Activated T-helper 17 cell treated with anti-CD3 and anti-CD28 coated beads, Interleukin-2, amount 50 U/mL, for 72 hours (primary cell): ENCODE measurements at regions not wholly inside any gene's neighbourhood (a gene's known extent, or its start where the extent isn't known, plus 50 kb on each side); places are given as distances from the start of the nearest gene placed in this dataset.

Experiments
- ATAC-seq: fragments of 150-1000 bp; cut with Tn5 transposase; replicated peaks from 2 replicates; pipeline ENCODE4 v1.10.0; 2021; ENCODE audit warnings: mild to moderate bottlenecking, moderate library complexity
- H3K27ac Mint-ChIP-seq: one replicate; pipeline ENCODE4 v1.8.0; 2022; ENCODE audit warnings: mixed read lengths
- H3K27me3 Mint-ChIP-seq: one replicate; pipeline ENCODE4 v1.8.0; 2022; ENCODE audit warnings: mixed read lengths
- H3K36me3 Mint-ChIP-seq: one replicate; pipeline ENCODE4 v1.8.0; 2022; ENCODE audit warnings: low read depth, mild to moderate bottlenecking, mixed read lengths
- H3K4me1 Mint-ChIP-seq: one replicate; pipeline ENCODE4 v1.8.0; 2022; ENCODE audit warnings: mixed read lengths
- H3K4me3 Mint-ChIP-seq: one replicate; pipeline ENCODE4 v1.8.0; 2022; ENCODE audit warnings: mild to moderate bottlenecking, mixed read lengths
- H3K9me3 Mint-ChIP-seq: one replicate; pipeline ENCODE4 v1.8.0; 2022; ENCODE audit warnings: mixed read lengths

GRCh38 chr10:14391342-14391741 lies 60.6 kb upstream of the FRMD4A start:
- Mint-ChIP-seq H3K36me3 (peaks cover 10% of the 10 kb centered on the region), H3K27ac (peak overlapping the region; percentile 86), H3K9me3 (peaks cover 3% of the 10 kb centered on the region), H3K4me3 (no peak overlapping the region), H3K4me1 (peaks cover 15% of the 10 kb centered on the region), H3K27me3 (peaks cover 9% of the 10 kb centered on the region)
- no peak for ATAC-seq

- H3K36me3 Mint-ChIP-seq: peaks cover 10% of the 10 kb centered on the region
- peaks cover 3% of the 10 kb centered on the region for H3K9me3 Mint-ChIP-seq
- peak overlapping the region; percentile 86 for H3K27ac Mint-ChIP-seq
- H3K4me3 Mint-ChIP-seq: peak overlapping the region; percentile 36
- peaks cover 13% of the 10 kb centered on the region for H3K27me3 Mint-ChIP-seq
- H3K4me1 Mint-ChIP-seq: peaks cover 28% of the 10 kb centered on the region
- ATAC-seq: peak; percentile 86
Observed at GRCh38 chr10:14389981-14390590, 59.4 kb upstream of the FRMD4A start.

- peaks cover 45% of the 10 kb centered on the region for H3K4me1 Mint-ChIP-seq
- peak; percentile 79 for ATAC-seq
- H3K36me3 Mint-ChIP-seq: peaks cover 10% of the 10 kb centered on the region
- H3K9me3 Mint-ChIP-seq: peaks cover 3% of the 10 kb centered on the region
- peak overlapping the region; percentile 46 for H3K27ac Mint-ChIP-seq
- peaks cover 26% of the 10 kb centered on the region for H3K27me3 Mint-ChIP-seq
- peak overlapping the region; percentile 43 for H3K4me3 Mint-ChIP-seq
Observed at GRCh38 chr10:14385596-14386593, 55.2 kb upstream of the FRMD4A start.

GRCh38 chr10:14384915-14385314 lies 54.2 kb upstream of the FRMD4A start:
- no peak for ATAC-seq
- Mint-ChIP-seq H3K27ac (no peak overlapping the region), H3K4me3 (peak overlapping the region; percentile 25), H3K9me3 (peaks cover 3% of the 10 kb centered on the region), H3K27me3 (peaks cover 26% of the 10 kb centered on the region), H3K36me3 (peaks cover 2% of the 10 kb centered on the region), H3K4me1 (peaks cover 35% of the 10 kb centered on the region)

GRCh38 chr10:14384116-14384730 lies 53.5 kb upstream of the FRMD4A start:
- ATAC-seq: peak; percentile 18
- Mint-ChIP-seq H3K4me3 (peak overlapping the region; percentile 25), H3K27ac (no peak overlapping the region), H3K36me3 (no peaks in the 10 kb centered on the region), H3K9me3 (peaks cover 3% of the 10 kb centered on the region), H3K27me3 (peaks cover 29% of the 10 kb centered on the region), H3K4me1 (peaks cover 31% of the 10 kb centered on the region)

GRCh38 chr10:14383266-14383665 lies 52.5 kb upstream of the FRMD4A start:
- H3K4me3 Mint-ChIP-seq: no peak overlapping the region
- H3K4me1 Mint-ChIP-seq: peaks cover 31% of the 10 kb centered on the region
- ATAC-seq: no peak
- no peaks in the 10 kb centered on the region for H3K9me3 Mint-ChIP-seq
- no peaks in the 10 kb centered on the region for H3K36me3 Mint-ChIP-seq
- H3K27ac Mint-ChIP-seq: no peak overlapping the region
- peaks cover 29% of the 10 kb centered on the region for H3K27me3 Mint-ChIP-seq

- H3K4me1 Mint-ChIP-seq: peaks cover 31% of the 10 kb centered on the region
- no peak overlapping the region for H3K27ac Mint-ChIP-seq
- no peaks in the 10 kb centered on the region for H3K9me3 Mint-ChIP-seq
- H3K4me3 Mint-ChIP-seq: no peak overlapping the region
- H3K27me3 Mint-ChIP-seq: peaks cover 30% of the 10 kb centered on the region
- H3K36me3 Mint-ChIP-seq: no peaks in the 10 kb centered on the region
- no peak for ATAC-seq
Observed at GRCh38 chr10:14382531-14382930, 51.8 kb upstream of the FRMD4A start.

- Mint-ChIP-seq H3K36me3 (no peaks in the 10 kb centered on the region), H3K27me3 (peaks cover 30% of the 10 kb centered on the region), H3K27ac (no peak overlapping the region), H3K9me3 (no peaks in the 10 kb centered on the region), H3K4me3 (no peak overlapping the region), H3K4me1 (peaks cover 31% of the 10 kb centered on the region)
- ATAC-seq: peak; percentile 44
Observed at GRCh38 chr10:14382022-14382421, 51.3 kb upstream of the FRMD4A start.

- H3K27me3 Mint-ChIP-seq: peaks cover 30% of the 10 kb centered on the region
- H3K4me3 Mint-ChIP-seq: no peak overlapping the region
- H3K36me3 Mint-ChIP-seq: no peaks in the 10 kb centered on the region
- no peaks in the 10 kb centered on the region for H3K9me3 Mint-ChIP-seq
- peaks cover 31% of the 10 kb centered on the region for H3K4me1 Mint-ChIP-seq
- H3K27ac Mint-ChIP-seq: no peak overlapping the region
- no peak for ATAC-seq
Observed at GRCh38 chr10:14381475-14381874, 50.8 kb upstream of the FRMD4A start.

GRCh38 chr10:14380746-14381145 lies 50.0 kb upstream of the FRMD4A start:
- Mint-ChIP-seq H3K27me3 (peaks cover 32% of the 10 kb centered on the region), H3K27ac (no peak overlapping the region), H3K4me1 (peaks cover 25% of the 10 kb centered on the region)

More at GRCh38 chr10:14380746-14381145, 50.0 kb upstream of the FRMD4A start:
- Mint-ChIP-seq H3K4me3 (no peak overlapping the region), H3K36me3 (no peaks in the 10 kb centered on the region), H3K9me3 (no peaks in the 10 kb centered on the region)
- no peak for ATAC-seq
